ENCODE measurements at regions not wholly inside any gene's neighbourhood (a gene's known extent, or its start where the extent isn't known, plus 50 kb on each side); places are given as distances from the start of the nearest gene placed in this dataset.

DNA sequence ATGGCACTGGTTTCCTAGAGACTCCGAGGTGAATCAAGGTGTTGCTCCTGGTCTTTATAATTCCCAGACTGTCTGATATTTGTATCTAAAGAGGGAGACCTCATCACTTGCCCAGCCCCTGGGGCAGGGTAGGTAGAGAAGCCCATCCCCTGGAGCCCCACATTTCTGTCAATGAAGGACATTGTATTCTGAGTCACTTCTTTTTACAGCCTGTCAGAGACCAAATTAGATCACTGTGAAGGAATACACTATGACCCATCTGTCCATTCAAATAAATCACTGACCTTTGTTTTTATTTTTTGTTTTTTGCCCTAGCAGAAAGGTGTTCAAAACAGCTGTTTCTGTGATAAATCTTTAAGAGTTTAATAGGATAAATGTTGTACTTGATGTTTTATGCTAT lies 67.9 kb upstream of the ANO6 start:
- Histone ChIP-seq H3K4me1 (ENCODE audit: control insufficient read depth, insufficient read depth, low read length, unreplicated experiment) (no peaks in the 10 kb centered on the region), H2AFZ (ENCODE audit: low read length, unreplicated experiment) (no peak overlapping the region), H3K79me2 (ENCODE audit: control insufficient read depth, insufficient read depth, low read length, unreplicated experiment) (no peaks in the 10 kb centered on the region), H3K27me3 (ENCODE audit: insufficient read depth, low read length) (peaks cover 33% of the 10 kb centered on the region), H3K36me3 (ENCODE audit: insufficient read depth, low read length) (no peaks in the 10 kb centered on the region), H3K27ac (ENCODE audit: low read depth, low read length) (no peak overlapping the region), H3K4me3 (ENCODE audit: low read depth, low read length) (no peak overlapping the region)

DNA sequence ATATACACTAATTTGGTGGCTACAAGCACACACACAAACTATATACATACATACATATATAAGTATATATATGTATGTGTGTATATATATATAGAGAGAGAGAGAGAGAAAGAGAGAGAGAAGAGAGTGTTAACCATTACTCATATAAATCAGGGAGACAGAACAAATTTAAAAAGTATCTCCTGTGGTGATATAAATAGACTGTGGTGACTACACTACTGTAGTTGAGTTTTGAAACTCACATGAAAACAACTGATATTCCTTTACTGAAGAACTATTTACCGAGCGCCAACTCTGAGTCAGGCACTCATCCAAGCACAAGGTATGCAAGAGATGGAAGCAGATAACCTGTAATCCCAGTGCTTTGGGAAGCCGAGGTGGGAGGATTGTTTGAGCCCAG lies 67.3 kb upstream of the ANO6 start:
- no peak overlapping the region for H3K4me3 ChIP-seq (ENCODE audit: low read depth, low read length)
- H3K79me2 ChIP-seq (ENCODE audit: control insufficient read depth, insufficient read depth, low read length, unreplicated experiment) = no peaks in the 10 kb centered on the region
- no peak overlapping the region for H2AFZ ChIP-seq (ENCODE audit: low read length, unreplicated experiment)
- no peaks in the 10 kb centered on the region for H3K36me3 ChIP-seq (ENCODE audit: insufficient read depth, low read length)
- H3K27ac ChIP-seq (ENCODE audit: low read depth, low read length) = no peak overlapping the region
- H3K27me3 ChIP-seq (ENCODE audit: insufficient read depth, low read length) = peaks cover 33% of the 10 kb centered on the region
- H3K4me1 ChIP-seq (ENCODE audit: control insufficient read depth, insufficient read depth, low read length, unreplicated experiment) = no peaks in the 10 kb centered on the region

DNA sequence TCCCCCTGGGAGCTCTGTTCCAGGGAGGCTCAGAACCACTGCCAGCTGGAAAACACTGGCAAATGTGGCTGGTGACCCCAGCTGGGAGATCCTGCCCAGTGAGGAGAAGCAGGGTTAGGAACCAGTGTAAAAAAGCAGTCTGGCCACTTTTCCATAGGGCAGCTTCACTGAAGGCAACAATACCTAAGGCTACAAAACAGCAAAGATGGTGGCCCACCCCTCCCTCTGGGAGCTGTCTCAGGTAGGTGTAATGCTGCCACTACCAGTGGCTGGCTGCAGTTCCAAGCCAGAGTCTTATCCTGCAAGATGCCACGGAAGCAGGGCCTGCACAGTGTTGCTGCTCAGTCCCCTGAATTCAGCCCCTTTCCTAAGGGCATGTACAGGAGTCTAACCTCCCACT lies 50.6 kb upstream of the ANO6 start:
- Histone ChIP-seq H3K4me3 (ENCODE audit: low read depth, low read length) (no peak overlapping the region), H3K4me1 (ENCODE audit: control insufficient read depth, insufficient read depth, low read length, unreplicated experiment) (no peaks in the 10 kb centered on the region), H3K36me3 (ENCODE audit: insufficient read depth, low read length) (no peaks in the 10 kb centered on the region), H3K27me3 (ENCODE audit: insufficient read depth, low read length) (peaks cover 28% of the 10 kb centered on the region), H3K79me2 (ENCODE audit: control insufficient read depth, insufficient read depth, low read length, unreplicated experiment) (no peaks in the 10 kb centered on the region), H2AFZ (ENCODE audit: low read length, unreplicated experiment) (no peak overlapping the region), H3K27ac (ENCODE audit: low read depth, low read length) (no peak overlapping the region)

DNA sequence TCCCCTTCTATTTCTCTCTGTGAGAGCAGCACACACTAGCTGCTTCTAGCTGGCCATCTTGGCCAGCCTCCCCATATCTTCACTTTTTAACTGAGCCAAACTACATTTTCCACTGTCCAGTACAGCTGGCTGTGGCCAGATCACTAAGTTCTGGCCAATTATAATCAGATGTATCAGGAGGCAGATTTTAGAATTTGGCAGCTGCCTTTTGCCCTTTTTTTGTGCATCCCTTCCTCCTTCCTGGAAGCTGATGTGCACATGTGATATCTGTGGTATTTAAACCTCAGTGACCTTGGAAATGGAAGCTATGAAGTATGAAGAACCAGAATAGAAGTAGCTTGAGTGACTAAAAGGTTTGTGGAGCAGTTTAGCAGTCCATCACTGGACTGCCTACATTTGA lies 49.8 kb upstream of the ANO6 start:
- H3K27ac ChIP-seq (ENCODE audit: low read depth, low read length) = no peak overlapping the region
- no peak overlapping the region for H2AFZ ChIP-seq (ENCODE audit: low read length, unreplicated experiment)
- H3K4me3 ChIP-seq (ENCODE audit: low read depth, low read length) = no peak overlapping the region
- no peaks in the 10 kb centered on the region for H3K4me1 ChIP-seq (ENCODE audit: control insufficient read depth, insufficient read depth, low read length, unreplicated experiment)
- no peaks in the 10 kb centered on the region for H3K79me2 ChIP-seq (ENCODE audit: control insufficient read depth, insufficient read depth, low read length, unreplicated experiment)
- H3K36me3 ChIP-seq (ENCODE audit: insufficient read depth, low read length) = no peaks in the 10 kb centered on the region
- H3K27me3 ChIP-seq (ENCODE audit: insufficient read depth, low read length) = peaks cover 22% of the 10 kb centered on the region

All from ACC112 (cell line).